ENCODE measurements at regions not wholly inside any gene's neighbourhood (a gene's known extent, or its start where the extent isn't known, plus 50 kb on each side); places are given as distances from the start of the nearest gene placed in this dataset.

- Histone ChIP-seq H3K9me2 (ENCODE audit: insufficient read depth) (no peaks in the 10 kb centered on the region), H3F3A (replicated peaks; ENCODE audit: low read depth) (no peaks in the 10 kb centered on the region), H3K4me1 (ENCODE audit: insufficient read depth) (no peaks in the 10 kb centered on the region), H2AFZ (no peak overlapping the region), H4K20me1 (replicated peaks; ENCODE audit: insufficient read depth) (no peaks in the 10 kb centered on the region), H3K36me3 (ENCODE audit: insufficient read depth) (no peaks in the 10 kb centered on the region), H3K4me3 (no peak overlapping the region), H3K4me2 (no peak overlapping the region), H3K79me2 (replicated peaks; ENCODE audit: insufficient read depth) (no peaks in the 10 kb centered on the region), H3K27ac (ENCODE audit: low read depth) (no peak overlapping the region), H3K27me3 (ENCODE audit: insufficient read depth) (no peaks in the 10 kb centered on the region)
- ATAC-seq (no peak), DNase-seq (ENCODE audit: low spot score) (no peak)
- Mint-ChIP-seq H3K4me3 (no peak overlapping the region), H3K4me1 (peaks cover 8% of the 10 kb centered on the region; the same call in 2 of the 3 replicates), H3K27me3 (ENCODE audit: insufficient read depth, low read depth, poor library complexity) (peaks cover 13% of the 10 kb centered on the region), H3K27ac (no peak overlapping the region), H3K36me3 (ENCODE audit: low read depth) (no peaks in the 10 kb centered on the region), H3K9me3 (no peaks in the 10 kb centered on the region)
- TF ChIP-seq CREB1 (CRISPR knock-in tag; IDR thresholded peaks at IDR 0.05; ENCODE audit: low read depth) (no peak), EZH2 (IDR thresholded peaks at IDR 0.05; ENCODE audit: low read depth, unreplicated experiment) (no peak), POLR2AphosphoS5 (IDR thresholded peaks at IDR 0.05; ENCODE audit: low read depth) (no peak), STAT1 (IDR thresholded peaks at IDR 0.05; ENCODE audit: unreplicated experiment) (no peak), CTCF (conservative IDR thresholded peaks at IDR 0.05; ENCODE audit: low read depth in 2 of 2) (no peak), ZNF114 (CRISPR knock-in tag; IDR thresholded peaks at IDR 0.05) (no peak), EZH2phosphoT487 (IDR thresholded peaks at IDR 0.05; ENCODE audit: unreplicated experiment) (no peak), REST (IDR thresholded peaks at IDR 0.05; ENCODE audit: unreplicated experiment) (no peak)
- TF ChIP-seq, protein P1, sequence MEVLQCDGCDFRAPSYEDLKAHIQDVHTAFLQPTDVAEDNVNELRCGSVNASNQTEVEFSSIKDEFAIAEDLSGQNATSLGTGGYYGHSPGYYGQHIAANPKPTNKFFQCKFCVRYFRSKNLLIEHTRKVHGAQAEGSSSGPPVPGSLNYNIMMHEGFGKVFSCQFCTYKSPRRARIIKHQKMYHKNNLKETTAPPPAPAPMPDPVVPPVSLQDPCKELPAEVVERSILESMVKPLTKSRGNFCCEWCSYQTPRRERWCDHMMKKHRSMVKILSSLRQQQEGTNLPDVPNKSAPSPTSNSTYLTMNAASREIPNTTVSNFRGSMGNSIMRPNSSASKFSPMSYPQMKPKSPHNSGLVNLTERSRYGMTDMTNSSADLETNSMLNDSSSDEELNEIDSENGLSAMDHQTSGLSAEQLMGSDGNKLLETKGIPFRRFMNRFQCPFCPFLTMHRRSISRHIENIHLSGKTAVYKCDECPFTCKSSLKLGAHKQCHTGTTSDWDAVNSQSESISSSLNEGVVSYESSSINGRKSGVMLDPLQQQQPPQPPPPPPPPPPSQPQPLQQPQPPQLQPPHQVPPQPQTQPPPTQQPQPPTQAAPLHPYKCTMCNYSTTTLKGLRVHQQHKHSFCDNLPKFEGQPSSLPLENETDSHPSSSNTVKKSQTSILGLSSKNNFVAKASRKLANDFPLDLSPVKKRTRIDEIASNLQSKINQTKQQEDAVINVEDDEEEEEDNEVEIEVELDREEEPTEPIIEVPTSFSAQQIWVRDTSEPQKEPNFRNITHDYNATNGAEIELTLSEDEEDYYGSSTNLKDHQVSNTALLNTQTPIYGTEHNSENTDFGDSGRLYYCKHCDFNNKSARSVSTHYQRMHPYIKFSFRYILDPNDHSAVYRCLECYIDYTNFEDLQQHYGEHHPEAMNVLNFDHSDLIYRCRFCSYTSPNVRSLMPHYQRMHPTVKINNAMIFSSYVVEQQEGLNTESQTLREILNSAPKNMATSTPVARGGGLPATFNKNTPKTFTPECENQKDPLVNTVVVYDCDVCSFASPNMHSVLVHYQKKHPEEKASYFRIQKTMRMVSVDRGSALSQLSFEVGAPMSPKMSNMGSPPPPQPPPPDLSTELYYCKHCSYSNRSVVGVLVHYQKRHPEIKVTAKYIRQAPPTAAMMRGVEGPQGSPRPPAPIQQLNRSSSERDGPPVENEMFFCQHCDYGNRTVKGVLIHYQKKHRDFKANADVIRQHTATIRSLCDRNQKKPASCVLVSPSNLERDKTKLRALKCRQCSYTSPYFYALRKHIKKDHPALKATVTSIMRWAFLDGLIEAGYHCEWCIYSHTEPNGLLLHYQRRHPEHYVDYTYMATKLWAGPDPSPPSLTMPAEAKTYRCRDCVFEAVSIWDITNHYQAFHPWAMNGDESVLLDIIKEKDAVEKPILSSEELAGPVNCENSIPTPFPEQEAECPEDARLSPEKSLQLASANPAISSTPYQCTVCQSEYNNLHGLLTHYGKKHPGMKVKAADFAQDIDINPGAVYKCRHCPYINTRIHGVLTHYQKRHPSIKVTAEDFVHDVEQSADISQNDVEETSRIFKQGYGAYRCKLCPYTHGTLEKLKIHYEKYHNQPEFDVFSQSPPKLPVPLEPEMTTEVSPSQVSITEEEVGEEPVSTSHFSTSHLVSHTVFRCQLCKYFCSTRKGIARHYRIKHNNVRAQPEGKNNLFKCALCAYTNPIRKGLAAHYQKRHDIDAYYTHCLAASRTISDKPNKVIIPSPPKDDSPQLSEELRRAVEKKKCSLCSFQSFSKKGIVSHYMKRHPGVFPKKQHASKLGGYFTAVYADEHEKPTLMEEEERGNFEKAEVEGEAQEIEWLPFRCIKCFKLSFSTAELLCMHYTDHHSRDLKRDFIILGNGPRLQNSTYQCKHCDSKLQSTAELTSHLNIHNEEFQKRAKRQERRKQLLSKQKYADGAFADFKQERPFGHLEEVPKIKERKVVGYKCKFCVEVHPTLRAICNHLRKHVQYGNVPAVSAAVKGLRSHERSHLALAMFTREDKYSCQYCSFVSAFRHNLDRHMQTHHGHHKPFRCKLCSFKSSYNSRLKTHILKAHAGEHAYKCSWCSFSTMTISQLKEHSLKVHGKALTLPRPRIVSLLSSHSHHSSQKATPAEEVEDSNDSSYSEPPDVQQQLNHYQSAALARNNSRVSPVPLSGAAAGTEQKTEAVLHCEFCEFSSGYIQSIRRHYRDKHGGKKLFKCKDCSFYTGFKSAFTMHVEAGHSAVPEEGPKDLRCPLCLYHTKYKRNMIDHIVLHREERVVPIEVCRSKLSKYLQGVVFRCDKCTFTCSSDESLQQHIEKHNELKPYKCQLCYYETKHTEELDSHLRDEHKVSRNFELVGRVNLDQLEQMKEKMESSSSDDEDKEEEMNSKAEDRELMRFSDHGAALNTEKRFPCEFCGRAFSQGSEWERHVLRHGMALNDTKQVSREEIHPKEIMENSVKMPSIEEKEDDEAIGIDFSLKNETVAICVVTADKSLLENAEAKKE (CRISPR knock-in tag; IDR thresholded peaks at IDR 0.05): no peak
Observed at GRCh38 chr1:5507340-5507739, 484.9 kb downstream of the NPHP4 start.
